ENCODE measurements at regions not wholly inside any gene's neighbourhood (a gene's known extent, or its start where the extent isn't known, plus 50 kb on each side); places are given as distances from the start of the nearest gene placed in this dataset.
"Not testable (repeated sequence)": the region's sequence is repeated elsewhere in the genome, so short reads cannot be mapped to it uniquely, and the experiment has no call there.

DNA sequence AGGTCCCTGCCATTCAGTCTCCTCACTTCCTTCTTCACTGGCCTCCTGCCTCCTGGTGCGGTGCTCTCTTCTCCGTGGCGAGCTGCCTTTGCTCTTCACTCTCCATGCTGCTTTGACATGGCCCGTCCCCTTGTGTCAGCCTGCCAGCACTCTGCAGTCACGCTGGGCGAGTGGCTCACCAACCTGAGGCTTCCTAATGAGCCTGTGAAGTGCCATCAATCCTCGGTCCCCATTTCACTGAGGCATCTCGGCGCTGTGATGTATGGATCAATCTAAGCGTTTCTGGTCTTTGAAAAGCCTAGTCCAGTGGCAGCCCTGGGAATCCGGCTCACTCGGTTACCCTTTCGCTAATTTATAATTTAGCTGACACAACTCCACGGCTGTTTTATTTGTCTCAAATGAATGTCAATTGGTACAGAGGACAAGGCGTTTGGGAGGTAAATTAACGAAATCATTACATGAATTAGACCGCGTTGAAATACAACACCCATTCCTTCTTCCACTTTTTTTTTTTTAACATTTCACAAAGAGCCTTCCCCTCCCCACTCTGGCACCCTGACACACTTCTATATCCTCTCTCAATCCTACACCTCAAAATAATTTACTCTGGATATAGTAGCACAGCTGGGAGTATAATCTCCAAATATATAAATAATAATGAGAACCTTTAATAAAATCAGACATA is 610.7 kb downstream of the TMEM114 start:
- DNase-seq (ENCODE audit: low read depth in 2 of 3, low spot score in 2 of 3): no peak

DNA sequence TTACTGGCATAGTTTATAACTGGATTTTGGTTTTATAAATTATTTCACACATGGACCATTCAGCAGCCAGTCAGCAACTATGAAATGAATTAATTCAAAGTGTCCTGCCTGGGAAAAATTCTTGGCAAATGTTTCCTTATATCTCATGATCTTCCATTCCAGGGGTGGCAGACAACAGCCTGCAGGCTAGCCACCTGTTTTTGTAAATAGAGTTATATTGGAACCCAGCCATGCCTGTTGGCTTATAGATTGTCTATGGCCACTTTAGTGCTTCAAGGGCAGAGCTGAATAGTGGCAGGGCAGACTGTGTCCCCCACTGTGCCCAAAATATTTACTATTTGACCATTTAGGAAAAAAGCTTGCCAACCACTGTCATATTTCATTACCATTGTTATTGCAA is 613.7 kb downstream of the TMEM114 start:
- no peak for DNase-seq (ENCODE audit: low read depth in 2 of 3, low spot score in 2 of 3)

GRCh38 chr16:7976125-7976524 is 614.2 kb downstream of the TMEM114 start:
- no peak for DNase-seq (ENCODE audit: low read depth in 2 of 3, low spot score in 2 of 3)

GRCh38 chr16:7967996-7968509 is 622.3 kb downstream of the TMEM114 start:
- no peak for DNase-seq (ENCODE audit: low read depth in 2 of 3, low spot score in 2 of 3)

DNA sequence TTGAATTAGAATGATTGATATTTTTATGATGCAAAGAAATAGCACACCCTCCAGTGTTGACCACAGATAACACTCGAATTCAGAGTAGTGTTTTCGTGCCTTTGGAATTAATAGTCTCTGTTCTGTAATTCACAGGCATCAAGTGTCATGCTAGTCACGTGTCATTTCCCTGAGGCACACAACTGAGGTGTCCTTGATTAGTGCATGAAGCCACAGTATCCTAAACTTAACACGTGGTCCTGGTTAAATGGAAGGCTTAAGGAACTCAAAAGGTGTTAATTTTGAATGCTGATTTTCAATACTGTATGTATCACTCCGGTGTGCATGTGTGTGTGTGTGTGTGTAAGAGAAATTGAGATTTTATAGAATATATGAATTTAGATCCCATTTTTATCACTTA is 625.6 kb downstream of the TMEM114 start:
- DNase-seq (ENCODE audit: low read depth in 2 of 3, low spot score in 2 of 3): no peak

DNA sequence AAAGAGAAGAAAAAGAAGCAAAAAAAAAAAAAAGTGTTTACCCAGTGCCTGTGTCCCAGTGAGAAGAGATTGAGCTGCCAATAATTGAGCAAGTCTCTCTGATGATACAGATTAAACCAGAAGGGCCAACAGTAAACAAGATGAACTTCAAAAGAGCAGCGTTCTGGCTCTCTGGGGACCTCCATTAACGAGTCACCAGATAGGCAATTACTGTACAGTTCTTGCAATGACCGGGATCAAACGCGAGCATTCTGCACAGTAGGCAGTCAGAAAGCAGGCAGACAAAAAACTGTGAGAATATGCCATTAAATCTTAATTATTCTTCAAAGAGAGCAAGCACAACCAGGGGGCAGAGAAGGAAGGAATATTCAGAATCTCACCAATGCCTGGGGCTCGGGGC is 626.1 kb downstream of the TMEM114 start:
- no peak for DNase-seq (ENCODE audit: low read depth in 2 of 3, low spot score in 2 of 3)

DNA sequence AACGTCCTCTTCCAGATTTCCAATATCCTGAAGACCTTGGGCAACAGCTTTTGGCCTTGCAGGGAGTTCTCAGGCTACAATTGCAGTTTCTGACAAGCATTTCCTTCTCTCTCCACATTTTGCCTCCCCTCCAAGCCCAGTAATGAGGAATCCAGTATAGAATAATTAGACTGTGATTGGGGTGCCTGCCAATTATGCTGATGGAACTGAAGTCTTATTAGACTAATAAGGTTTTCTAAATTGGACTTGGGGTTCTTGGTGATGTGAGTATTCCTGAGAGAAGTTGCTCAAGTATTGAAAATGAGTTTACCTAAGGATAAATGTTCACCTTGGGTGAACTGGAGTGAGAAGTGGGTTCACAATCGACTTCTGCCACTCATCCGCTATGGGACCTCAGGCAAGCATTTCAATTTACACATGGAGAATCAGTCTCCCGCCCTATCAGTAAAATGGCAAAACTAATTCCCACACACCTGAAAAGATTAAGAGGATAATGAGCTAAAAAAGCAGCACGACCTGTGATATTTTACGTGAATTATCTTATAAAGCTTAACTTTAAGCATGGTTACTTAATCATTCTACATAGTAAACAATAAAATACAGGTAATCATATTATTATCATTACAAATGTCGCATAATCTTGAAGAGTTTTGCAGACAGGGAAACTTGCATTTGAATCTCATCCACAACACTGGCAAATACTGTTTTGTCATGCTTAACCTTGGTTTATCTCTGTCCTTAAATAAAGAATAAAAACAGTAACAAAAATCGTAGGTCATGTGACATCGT is 628.0 kb downstream of the TMEM114 start:
- DNase-seq (ENCODE audit: low read depth in 2 of 3, low spot score in 2 of 3): no peak

DNA sequence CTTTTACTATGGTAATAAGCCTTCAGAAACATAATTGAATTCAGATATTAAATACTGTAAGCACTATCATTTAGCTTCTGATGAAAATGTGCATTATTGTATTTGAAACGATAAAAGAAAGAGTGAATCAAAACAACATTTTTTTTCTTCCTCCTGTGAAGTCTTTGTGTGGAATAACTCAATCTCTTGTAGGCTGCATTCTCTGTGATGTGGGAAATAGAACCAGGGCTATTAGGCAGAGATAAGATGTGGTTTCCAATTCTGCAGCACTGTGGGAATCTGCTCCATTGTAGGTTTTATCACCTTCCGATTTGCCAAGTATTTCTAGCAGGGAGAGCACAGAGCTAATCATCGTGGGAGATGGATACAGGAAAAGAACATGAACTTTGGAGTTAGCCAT is 624.5 kb downstream of the RBFOX1 start:
- DNase-seq (ENCODE audit: low read depth in 2 of 3, low spot score in 2 of 3): no peak

- no peak for DNase-seq (ENCODE audit: low read depth in 2 of 3, low spot score in 2 of 3)
Measured at GRCh38 chr16:7953360-7953759, 620.7 kb downstream of the RBFOX1 start.

GRCh38 chr16:7946142-7946541 is 613.5 kb downstream of the RBFOX1 start:
- DNase-seq (ENCODE audit: low read depth in 2 of 3, low spot score in 2 of 3): no peak

DNA sequence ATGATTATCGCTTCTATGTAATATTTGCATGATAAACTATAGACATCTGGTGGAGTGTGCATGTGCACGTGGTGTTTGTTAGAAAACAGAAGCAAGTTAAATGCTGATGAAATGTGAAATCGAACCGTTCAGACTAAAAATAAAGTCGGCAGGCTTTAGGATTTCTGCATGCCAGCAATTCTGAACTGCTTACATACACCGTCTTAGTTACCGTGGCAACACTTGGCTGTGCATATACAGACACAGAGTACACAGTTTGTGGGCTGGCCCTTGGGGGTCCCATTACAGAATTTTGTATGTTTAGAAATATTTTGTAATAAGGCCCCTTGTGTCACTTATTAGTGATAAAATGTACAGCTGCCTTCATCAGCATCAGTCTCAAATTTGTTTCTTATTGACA is 605.5 kb downstream of the RBFOX1 start:
- no peak for DNase-seq (ENCODE audit: low read depth in 2 of 3, low spot score in 2 of 3)

DNA sequence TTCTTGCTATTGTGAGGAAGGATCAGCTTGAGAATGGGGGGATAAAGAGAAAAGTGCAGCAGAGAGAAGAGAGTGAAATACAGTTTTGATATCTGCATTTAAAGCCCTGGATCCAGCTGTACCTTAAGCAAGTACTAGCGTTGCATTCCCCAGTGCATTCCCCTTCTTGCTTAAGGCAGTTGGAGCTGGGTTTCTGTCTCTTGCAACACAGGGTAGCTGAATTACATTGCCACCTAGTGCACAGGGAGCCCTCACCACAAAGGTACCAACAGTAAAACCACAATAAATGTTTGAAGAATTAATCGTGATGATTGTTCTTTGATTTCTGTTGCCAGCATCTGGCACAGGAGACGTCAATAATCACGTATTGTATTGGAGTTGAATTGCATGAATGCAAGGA is 588.7 kb downstream of the RBFOX1 start:
- DNase-seq (ENCODE audit: low read depth in 2 of 3, low spot score in 2 of 3): no peak

- DNase-seq (ENCODE audit: low read depth in 2 of 3, low spot score in 2 of 3): no peak
Measured at GRCh38 chr16:7919782-7920181, 587.1 kb downstream of the RBFOX1 start.

DNA sequence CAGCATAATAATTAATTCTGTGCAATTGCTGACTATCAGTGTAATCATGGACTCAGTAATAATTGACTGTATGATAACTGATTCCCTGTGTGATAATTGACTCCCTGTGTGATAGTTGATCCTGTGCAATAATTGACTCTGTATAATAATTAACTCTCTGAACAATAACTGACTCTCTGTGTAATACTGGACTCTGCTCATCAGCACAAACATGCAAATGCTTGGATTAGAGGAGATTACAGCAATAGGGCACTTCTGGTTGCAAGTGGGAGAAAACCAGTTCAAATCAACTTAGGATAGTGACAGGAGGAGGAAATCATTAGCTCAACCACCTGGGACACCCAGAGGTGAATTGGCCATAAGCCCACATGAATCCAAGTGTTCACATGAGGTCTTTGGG is 582.1 kb downstream of the RBFOX1 start:
- no peak for DNase-seq (ENCODE audit: low read depth in 2 of 3, low spot score in 2 of 3)

GRCh38 chr16:7912132-7912531 is 579.5 kb downstream of the RBFOX1 start:
- DNase-seq (ENCODE audit: low read depth in 2 of 3, low spot score in 2 of 3): no peak

GRCh38 chr16:7910116-7910515 is 577.5 kb downstream of the RBFOX1 start:
- DNase-seq (ENCODE audit: low read depth in 2 of 3, low spot score in 2 of 3): no peak

DNA sequence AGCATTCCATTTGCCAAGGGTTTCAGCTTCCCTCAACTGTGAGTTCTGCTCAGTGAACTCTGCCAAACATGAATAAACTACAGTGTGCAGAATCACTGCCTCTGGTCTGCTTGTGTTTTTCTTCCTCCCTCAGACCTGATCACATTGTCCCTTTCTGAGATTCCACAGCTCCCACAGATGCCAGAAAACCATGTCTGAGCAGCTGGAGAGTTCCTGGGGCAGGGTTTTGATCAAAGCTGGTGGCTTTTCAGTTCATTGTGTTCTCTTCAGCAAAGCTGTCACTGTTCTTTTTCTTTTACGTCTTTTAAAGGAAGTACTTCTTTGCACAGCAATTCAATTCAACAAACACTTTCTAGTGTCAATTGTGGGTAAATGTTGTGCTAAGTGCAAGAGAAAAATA is 555.8 kb downstream of the RBFOX1 start:
- DNase-seq (ENCODE audit: low read depth in 2 of 3, low spot score in 2 of 3): no peak

DNA sequence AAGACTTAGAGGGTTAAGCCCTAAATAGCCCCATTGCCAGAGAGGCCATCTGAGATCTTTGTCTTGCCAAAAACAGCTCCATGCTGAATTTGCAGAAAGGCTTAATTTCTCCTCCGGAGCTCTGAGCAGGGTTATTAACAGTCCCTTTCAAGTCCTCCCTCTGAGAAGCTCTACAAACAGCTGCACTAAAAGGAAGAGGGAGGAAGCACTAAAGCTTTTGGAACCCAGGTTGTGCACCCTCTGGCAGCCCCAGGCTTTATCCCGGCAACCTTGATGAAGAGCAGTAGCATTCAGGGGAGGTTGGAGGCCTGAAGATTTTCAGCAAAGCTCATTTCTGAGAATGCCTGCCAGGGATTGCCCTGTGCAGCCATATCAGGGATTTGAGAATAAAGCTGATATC is 554.7 kb downstream of the RBFOX1 start:
- no peak for DNase-seq (ENCODE audit: low read depth in 2 of 3, low spot score in 2 of 3)

DNA sequence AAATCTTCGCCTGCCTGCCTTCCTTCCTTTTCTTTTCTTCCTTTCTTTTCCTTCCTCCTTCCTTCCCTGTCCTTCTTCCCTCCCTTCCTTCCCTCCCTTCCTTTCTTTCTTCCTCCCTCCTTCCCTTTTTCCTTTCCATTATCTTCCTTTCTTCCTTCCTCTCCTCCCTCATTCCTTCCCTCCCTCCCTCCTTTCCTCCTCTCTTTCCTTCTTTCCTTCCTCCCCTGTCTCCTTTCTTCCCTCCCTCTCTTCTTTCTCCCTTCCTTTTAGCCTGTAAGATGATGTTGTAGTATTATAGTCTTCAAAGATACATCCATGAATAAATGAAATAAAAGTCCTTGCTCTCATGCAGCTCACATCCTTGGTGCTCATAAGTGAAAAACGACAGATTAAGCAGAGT is 539.3 kb downstream of the RBFOX1 start:
- no peak for DNase-seq (ENCODE audit: low read depth in 2 of 3, low spot score in 2 of 3)

GRCh38 chr16:7871371-7871770 is 538.7 kb downstream of the RBFOX1 start:
- DNase-seq (ENCODE audit: low read depth in 2 of 3, low spot score in 2 of 3): no peak

DNA sequence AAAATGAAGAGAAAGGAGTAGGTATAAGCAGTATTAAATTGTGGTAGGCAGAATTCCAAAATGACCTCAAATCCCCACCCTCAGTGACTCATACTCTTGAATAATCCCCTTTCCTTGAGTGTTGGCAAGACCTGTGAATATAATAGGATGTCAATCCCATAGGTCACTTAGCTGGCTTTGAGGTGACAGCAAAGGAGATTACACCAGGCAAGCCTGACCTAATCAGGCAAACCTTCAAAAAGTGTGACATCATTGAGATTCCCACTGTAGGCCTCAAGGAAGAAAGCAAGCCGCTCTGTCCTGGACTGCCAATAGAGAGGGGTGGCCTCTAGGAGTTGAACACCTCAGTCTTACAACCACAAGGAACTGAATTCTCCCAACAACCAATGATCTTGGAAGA is 535.2 kb downstream of the RBFOX1 start:
- DNase-seq (ENCODE audit: low read depth in 2 of 3, low spot score in 2 of 3): no peak

DNA sequence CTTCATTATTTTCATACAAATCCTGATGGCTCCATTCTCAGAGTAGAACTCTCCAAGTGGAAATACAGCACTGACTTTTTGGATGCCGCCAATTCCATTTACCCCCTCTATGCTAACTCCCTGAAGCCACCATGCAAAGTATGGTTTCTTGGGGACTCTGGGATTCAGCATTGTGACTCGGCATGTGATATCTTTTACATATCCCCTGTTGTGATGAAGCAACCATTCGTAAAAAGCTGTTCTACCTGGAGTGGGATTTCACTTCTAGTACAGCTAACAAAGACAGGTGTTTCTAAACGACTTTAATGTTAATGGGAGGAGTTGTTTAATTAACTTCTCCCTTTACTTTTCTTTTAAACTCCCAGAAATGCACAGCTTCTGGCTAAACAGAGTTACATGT is 533.5 kb downstream of the RBFOX1 start:
- no peak for DNase-seq (ENCODE audit: low read depth in 2 of 3, low spot score in 2 of 3)

GRCh38 chr16:7865393-7865792 is 532.7 kb downstream of the RBFOX1 start:
- DNase-seq (ENCODE audit: low read depth in 2 of 3, low spot score in 2 of 3): not testable (repeated sequence)
